Mesenchymal stem cell (in vitro differentiated cells and primary cell): ENCODE measurements at regions not wholly inside any gene's neighbourhood (a gene's known extent, or its start where the extent isn't known, plus 50 kb on each side); places are given as distances from the start of the nearest gene placed in this dataset.

Source experiments
- DNase-seq: peaks from one replicate; pipeline ENCODE4 v3.0.0-alpha.2; 2013
- H2AFZ ChIP-seq: one replicate; pipeline ENCODE4 v1.6.1; 2013; ENCODE audit warnings: low read depth, mild to moderate bottlenecking, control low read depth, inconsistent platforms, low read length, moderate library complexity
- H2AK5ac ChIP-seq: 2 replicates; pipeline ENCODE4 v1.6.1; 2013; ENCODE audit warnings: low read length, moderate library complexity, mild to moderate bottlenecking, inconsistent platforms; ENCODE audit not compliant: severe bottlenecking
- H2BK120ac ChIP-seq: one replicate; pipeline ENCODE4 v1.6.1; 2013; ENCODE audit warnings: low read depth, mild to moderate bottlenecking, inconsistent platforms, low read length, moderate library complexity
- H2BK12ac ChIP-seq, 2 experiments: one replicate each; pipeline ENCODE4 v1.6.1; 2013; ENCODE audit warnings: inconsistent platforms in 2 of 2, low read length in 2 of 2, mild to moderate bottlenecking in 2 of 2, moderate library complexity in 2 of 2, control low read depth in 1 of 2
- H2BK15ac ChIP-seq: one replicate; pipeline ENCODE4 v1.6.1; 2013; ENCODE audit warnings: mild to moderate bottlenecking, low read depth, inconsistent platforms; ENCODE audit not compliant: poor library complexity, severe bottlenecking
- H2BK5ac ChIP-seq: 2 replicates; pipeline ENCODE4 v1.6.1; 2013; ENCODE audit warnings: low read depth, mild to moderate bottlenecking, low read length, control low read depth, inconsistent platforms; ENCODE audit not compliant: poor library complexity, severe bottlenecking
- H3K14ac ChIP-seq, 2 experiments: one replicate each; pipeline ENCODE4 v1.6.1; 2013; ENCODE audit warnings: inconsistent platforms in 2 of 2, low read length in 2 of 2, control low read depth in 1 of 2, mild to moderate bottlenecking in 1 of 2, moderate library complexity in 1 of 2
- H3K18ac ChIP-seq, 2 experiments: one replicate each; pipeline ENCODE4 v1.6.1; 2013; ENCODE audit warnings: inconsistent platforms in 2 of 2, low read length in 2 of 2, control low read depth in 1 of 2, low read depth in 1 of 2, mild to moderate bottlenecking in 1 of 2
- H3K23ac ChIP-seq, 2 experiments: one replicate each; pipeline ENCODE4 v1.6.1; 2013; ENCODE audit warnings: inconsistent platforms in 2 of 2, low read length in 2 of 2, mild to moderate bottlenecking in 2 of 2, moderate library complexity in 2 of 2, control low read depth in 1 of 2
- H3K27ac ChIP-seq: 2 replicates; pipeline ENCODE4 v1.5.1; 2013; ENCODE audit warnings: mild to moderate bottlenecking, moderate library complexity, low read length, control low read depth, inconsistent platforms; ENCODE audit not compliant: poor library complexity, severe bottlenecking
- H3K27me3 ChIP-seq, 2 experiments: 2 replicates each; pipeline versions ENCODE4 v1.6.1 to v1.7.0; 2013; ENCODE audit warnings: low read length in 2 of 2, mild to moderate bottlenecking in 2 of 2, moderate library complexity in 2 of 2, control low read depth in 1 of 2, inconsistent platforms in 1 of 2; ENCODE audit not compliant: control insufficient read depth in 1 of 2, insufficient read depth in 1 of 2
- H3K36me3 ChIP-seq, 2 experiments: 2 replicates each; pipeline versions ENCODE4 v1.6.1 to v1.7.0; 2013; ENCODE audit warnings: low read length in 2 of 2, control low read depth in 1 of 2, inconsistent platforms in 1 of 2, low read depth in 1 of 2, mild to moderate bottlenecking in 1 of 2; ENCODE audit not compliant: insufficient read depth in 2 of 2, control insufficient read depth in 1 of 2
- H3K4ac ChIP-seq, 2 experiments: one replicate each; pipeline ENCODE4 v1.6.1; 2013; ENCODE audit warnings: inconsistent platforms in 2 of 2, low read length in 2 of 2, mild to moderate bottlenecking in 2 of 2, moderate library complexity in 2 of 2, control low read depth in 1 of 2, low read depth in 1 of 2
- H3K4me1 ChIP-seq: 2 replicates; pipeline ENCODE4 v1.6.1; 2013; ENCODE audit warnings: low read depth, low read length, control low read depth; ENCODE audit not compliant: control insufficient read depth, insufficient read depth
- H3K4me2 ChIP-seq: 2 replicates; pipeline ENCODE4 v1.6.1; 2013; ENCODE audit warnings: low read length, mild to moderate bottlenecking, inconsistent platforms; ENCODE audit not compliant: poor library complexity, severe bottlenecking
- H3K4me3 ChIP-seq, 2 experiments: 2 replicates each; pipeline versions ENCODE4 v1.5.1 to v1.7.0; 2013; ENCODE audit warnings: low read length in 2 of 2, mild to moderate bottlenecking in 2 of 2, control low read depth in 1 of 2, low read depth in 1 of 2; ENCODE audit not compliant: insufficient read depth in 1 of 2
- H3K79me1 ChIP-seq: replicated peaks from 2 replicates; pipeline ENCODE4 v1.6.1; 2013; ENCODE audit warnings: mild to moderate bottlenecking, control low read depth, low read length, inconsistent platforms; ENCODE audit not compliant: poor library complexity, severe bottlenecking
- H3K9ac ChIP-seq: 2 replicates; pipeline ENCODE4 v1.7.0; 2013; ENCODE audit warnings: mild to moderate bottlenecking, low read length, moderate library complexity
- H3K9me3 ChIP-seq: 2 replicates; pipeline ENCODE4 v1.7.0; 2013; ENCODE audit warnings: mild to moderate bottlenecking, low read length; ENCODE audit not compliant: control insufficient read depth
- H4K8ac ChIP-seq: one replicate; pipeline ENCODE4 v1.6.1; 2013; ENCODE audit warnings: inconsistent platforms, mild to moderate bottlenecking, low read length, moderate library complexity
- H4K91ac ChIP-seq: one replicate; pipeline ENCODE4 v1.6.1; 2013; ENCODE audit warnings: mild to moderate bottlenecking, low read length, inconsistent platforms
- WGBS: methylation state at CpG from one replicate; pipeline ENCODE4 v1.1.7; 2013; ENCODE audit warnings: mixed read lengths; 5-methylcytosine and 5-hydroxymethylcytosine counted together

GRCh38 chr2:16077601-16078000 lies 137.3 kb downstream of the MYCN start:
- 81% methylated on average over 2 of the region's 3 CpGs for WGBS
- Histone ChIP-seq H2BK120ac (no peak overlapping the region), H3K79me1 (no peaks in the 10 kb centered on the region), H3K9ac (no peak overlapping the region), H2BK12ac (no peak overlapping the region), H3K27me3 (no peaks in the 10 kb centered on the region), H4K91ac (no peak overlapping the region), H3K4me1 (no peaks in the 10 kb centered on the region), H4K8ac (no peak overlapping the region), H3K9me3 (no peaks in the 10 kb centered on the region), H3K4me2 (no peak overlapping the region), H2AK5ac (no peak overlapping the region), H3K23ac (no peak overlapping the region), H2AFZ (no peak overlapping the region), H2BK5ac (no peak overlapping the region), H3K27ac (no peak overlapping the region), H3K14ac (no peak overlapping the region), H3K4ac (no peak overlapping the region), H3K18ac (no peak overlapping the region), H3K4me3 (no peak overlapping the region), H2BK15ac (no peak overlapping the region), H3K36me3 (no peaks in the 10 kb centered on the region)
- no peak for DNase-seq

GRCh38 chr2:16076911-16077310 lies 136.6 kb downstream of the MYCN start:
- H3K36me3 ChIP-seq = no peaks in the 10 kb centered on the region

GRCh38 chr2:16075045-16076012 lies 135.0 kb downstream of the MYCN start:
- Histone ChIP-seq H2AK5ac (no peak overlapping the region), H3K79me1 (no peaks in the 10 kb centered on the region), H3K14ac (no peak overlapping the region), H3K23ac (no peak overlapping the region), H2BK5ac (no peak overlapping the region), H3K4me3 (no peak overlapping the region), H2BK15ac (no peak overlapping the region), H3K27ac (no peak overlapping the region), H2AFZ (no peak overlapping the region), H2BK12ac (no peak overlapping the region), H3K4me2 (no peak overlapping the region), H3K27me3 (no peaks in the 10 kb centered on the region), H4K8ac (no peak overlapping the region), H3K4me1 (no peaks in the 10 kb centered on the region), H3K4ac (no peak overlapping the region), H3K9me3 (no peaks in the 10 kb centered on the region), H2BK120ac (no peak overlapping the region), H3K36me3 (no peaks in the 10 kb centered on the region), H4K91ac (no peak overlapping the region), H3K9ac (no peak overlapping the region), H3K18ac (no peak overlapping the region)
- no peak for DNase-seq
- WGBS = 73% methylated on average over 7 of the region's 9 CpGs

More at GRCh38 chr2:16076911-16077310, 136.6 kb downstream of the MYCN start:
- no peak overlapping the region for H2AK5ac ChIP-seq
- H3K4me2 ChIP-seq = no peak overlapping the region
- no peak overlapping the region for H2AFZ ChIP-seq
- H3K79me1 ChIP-seq = no peaks in the 10 kb centered on the region
- H3K9ac ChIP-seq = no peak overlapping the region
- no peaks in the 10 kb centered on the region for H3K4me1 ChIP-seq
- DNase-seq = no peak
- no peak overlapping the region for H3K18ac ChIP-seq
- H2BK5ac ChIP-seq = no peak overlapping the region
- no peak overlapping the region for H3K4ac ChIP-seq
- 77% methylated on average over 5 of the region's 5 CpGs for WGBS
- H4K8ac ChIP-seq = no peak overlapping the region
- no peaks in the 10 kb centered on the region for H3K9me3 ChIP-seq
- no peak overlapping the region for H3K27ac ChIP-seq
- H3K4me3 ChIP-seq = no peak overlapping the region
- no peak overlapping the region for H2BK15ac ChIP-seq
- no peak overlapping the region for H2BK120ac ChIP-seq
- H4K91ac ChIP-seq = no peak overlapping the region
- no peak overlapping the region for H2BK12ac ChIP-seq
- no peak overlapping the region for H3K14ac ChIP-seq
- H3K23ac ChIP-seq = no peak overlapping the region
- no peaks in the 10 kb centered on the region for H3K27me3 ChIP-seq

- Histone ChIP-seq H3K14ac (no peak overlapping the region), H3K23ac (no peak overlapping the region), H3K9me3 (no peaks in the 10 kb centered on the region), H3K79me1 (no peaks in the 10 kb centered on the region), H3K4me3 (no peak overlapping the region), H2BK15ac (no peak overlapping the region), H2AK5ac (no peak overlapping the region), H4K91ac (no peak overlapping the region), H4K8ac (no peak overlapping the region), H3K18ac (no peak overlapping the region), H3K4ac (no peak overlapping the region), H3K4me1 (no peaks in the 10 kb centered on the region), H2AFZ (no peak overlapping the region), H3K9ac (no peak overlapping the region), H3K27me3 (no peaks in the 10 kb centered on the region), H2BK5ac (no peak overlapping the region), H3K36me3 (no peaks in the 10 kb centered on the region), H3K27ac (no peak overlapping the region), H2BK12ac (no peak overlapping the region), H2BK120ac (no peak overlapping the region), H3K4me2 (no peak overlapping the region)
- WGBS = 83% methylated on average over 9 of the region's 9 CpGs
- no peak for DNase-seq
Observed at GRCh38 chr2:16073921-16074425, 133.6 kb downstream of the MYCN start.
